SK-N-SH treated with all-trans-retinoic acid at 6 μM for 48 hours (cell line): ENCODE measurements at regions not wholly inside any gene's neighbourhood (a gene's known extent, or its start where the extent isn't known, plus 50 kb on each side); places are given as distances from the start of the nearest gene placed in this dataset.
A peak's percentile ranks its signal among the peaks of the same experiment; 100 is the strongest.

Experiments
- ATAC-seq: fragments of 200-7000 bp; cut with Tn5 transposase; 3 replicates; pipeline ENCODE4 v1.9.1; 2020; ENCODE audit warnings: mild to moderate bottlenecking, moderate library complexity
- ARNTL ChIP-seq: fragments of 450-650 bp; formaldehyde crosslinking; IDR thresholded peaks from 2 replicates; pipeline ENCODE4 v1.5.0; 2020; ENCODE audit warnings: low read depth, mild to moderate bottlenecking, moderate library complexity, borderline replicate concordance
- BACH2 ChIP-seq: fragments of 250-450 bp; sonication (Bioruptor Pico); IDR thresholded peaks from 2 replicates; pipeline ENCODE4 v1.9.0; 2021; ENCODE audit warnings: mild to moderate bottlenecking, borderline replicate concordance
- CREB5 ChIP-seq: fragments of 250-450 bp; sonication (Bioruptor Pico); IDR thresholded peaks from 2 replicates; pipeline ENCODE4 v1.5.1; 2020; ENCODE audit warnings: low read depth, mild to moderate bottlenecking, moderate library complexity
- CSDC2 ChIP-seq: fragments of 250-450 bp; sonication (Bioruptor Pico); IDR thresholded peaks from 2 replicates; pipeline ENCODE4 v1.5.0; 2020; ENCODE audit warnings: mild to moderate bottlenecking, moderate library complexity
- CSRNP3 ChIP-seq: fragments of 250-450 bp; sonication (Bioruptor Pico); IDR thresholded peaks from 2 replicates; pipeline ENCODE4 v1.5.1; 2021; ENCODE audit warnings: mild to moderate bottlenecking, moderate library complexity
- ESRRG ChIP-seq: fragments of 250-450 bp; sonication (Bioruptor Pico); IDR thresholded peaks from 2 replicates; pipeline ENCODE4 v1.6.1; 2021; ENCODE audit warnings: mild to moderate bottlenecking
- GLIS3 ChIP-seq: fragments of 250-450 bp; sonication (Bioruptor Pico); IDR thresholded peaks from 2 replicates; pipeline ENCODE4 v1.5.0; 2020; ENCODE audit warnings: mild to moderate bottlenecking, moderate library complexity
- ISL1 ChIP-seq: fragments of 250-450 bp; sonication (Bioruptor Pico); IDR thresholded peaks from 2 replicates; pipeline ENCODE4 v2.1.2; 2022; ENCODE audit warnings: mild to moderate bottlenecking, moderate library complexity
- OSR1 ChIP-seq: fragments of 250-450 bp; sonication (Bioruptor Pico); IDR thresholded peaks from 2 replicates; pipeline ENCODE4 v1.8.0; 2022; ENCODE audit warnings: moderate library complexity, mild to moderate bottlenecking, inconsistent platforms
- PATZ1 ChIP-seq: fragments of 250-450 bp; sonication (Bioruptor Pico); IDR thresholded peaks from 2 replicates; pipeline ENCODE4 v1.8.0; 2020; ENCODE audit warnings: mild to moderate bottlenecking, moderate library complexity, borderline replicate concordance
- POU6F1 ChIP-seq: fragments of 250-450 bp; sonication (Bioruptor Pico); IDR thresholded peaks from 2 replicates; pipeline ENCODE4 v1.8.0; 2021; ENCODE audit warnings: low read depth, mild to moderate bottlenecking, moderate library complexity, borderline replicate concordance
- RARB ChIP-seq: fragments of 250-450 bp; sonication (Bioruptor Pico); IDR thresholded peaks from 2 replicates; pipeline ENCODE4 v1.8.0; 2021; ENCODE audit warnings: mild to moderate bottlenecking, moderate library complexity
- SNAI2 ChIP-seq: fragments of 250-450 bp; sonication (Bioruptor Pico); IDR thresholded peaks from 2 replicates; pipeline ENCODE4 v1.5.0; 2020; ENCODE audit warnings: mild to moderate bottlenecking, moderate library complexity
- TCF4 ChIP-seq: fragments of 250-450 bp; sonication (Bioruptor Pico); IDR thresholded peaks from 2 replicates; pipeline ENCODE4 v1.8.0; 2021; ENCODE audit warnings: mild to moderate bottlenecking, moderate library complexity, borderline replicate concordance
- TOX ChIP-seq: fragments of 250-450 bp; sonication (Bioruptor Pico); IDR thresholded peaks from 2 replicates; pipeline ENCODE4 v1.8.0; 2021; ENCODE audit warnings: mild to moderate bottlenecking, moderate library complexity, borderline replicate concordance
- TSHZ2 ChIP-seq: fragments of 250-450 bp; sonication (Bioruptor Pico); IDR thresholded peaks from 2 replicates; pipeline ENCODE4 v1.5.0; 2020; ENCODE audit warnings: mild to moderate bottlenecking, moderate library complexity
- ZC3H10 ChIP-seq: fragments of 250-450 bp; sonication (Bioruptor Pico); IDR thresholded peaks from 2 replicates; pipeline ENCODE4 v1.5.1; 2021; ENCODE audit warnings: mild to moderate bottlenecking, moderate library complexity
- ZFP3 ChIP-seq: fragments of 250-450 bp; sonication (Bioruptor Pico); IDR thresholded peaks from 2 replicates; pipeline ENCODE4 v1.5.0; 2020; ENCODE audit warnings: mild to moderate bottlenecking, moderate library complexity
- ZFP30 ChIP-seq: fragments of 450-650 bp; formaldehyde crosslinking; IDR thresholded peaks from 2 replicates; pipeline ENCODE4 v1.5.0; 2022; ENCODE audit warnings: mild to moderate bottlenecking, moderate library complexity
- ZNF565 ChIP-seq: fragments of 450-650 bp; formaldehyde crosslinking; conservative IDR thresholded peaks from 2 replicates; pipeline ENCODE4 v1.5.0; 2020; ENCODE audit warnings: low read depth, mild to moderate bottlenecking, moderate library complexity
- ZNF70 ChIP-seq: fragments of 450-650 bp; formaldehyde crosslinking; IDR thresholded peaks from 2 replicates; pipeline ENCODE4 v1.5.0; 2020; ENCODE audit warnings: mild to moderate bottlenecking, moderate library complexity
- ZNF8 ChIP-seq: fragments of 450-650 bp; formaldehyde crosslinking; IDR thresholded peaks from 2 replicates; pipeline ENCODE4 v1.5.0; 2020; ENCODE audit warnings: mild to moderate bottlenecking, moderate library complexity

- ATAC-seq, result no peak
- no peak for TF ChIP-seq ZNF70
These were observed 171.3 kb downstream of the SLC28A3 start for GRCh38 chr9:84169240-84169639.

- peak; percentile 98 for ATAC-seq
- TF ChIP-seq ISL1 (CRISPR knock-in tag) (peak; percentile 56), ZFP30 (CRISPR knock-in tag) (no peak), PATZ1 (CRISPR knock-in tag) (peak; percentile 69; the same call in 1 of the 2 replicates), ZNF565 (CRISPR knock-in tag) (no peak)
These were observed 169.9 kb downstream of the SLC28A3 start for GRCh38 chr9:84170521-84171141.

GRCh38 chr9:84173961-84174360, 166.6 kb downstream of the SLC28A3 start:
- TF ChIP-seq RARB (CRISPR knock-in tag) (no peak), CSDC2 (CRISPR knock-in tag) (no peak), ZC3H10 (CRISPR knock-in tag) (no peak), CREB5 (CRISPR knock-in tag) (no peak), ARNTL (CRISPR knock-in tag) (no peak), ZNF8 (no peak), TOX (CRISPR knock-in tag) (no peak), SNAI2 (CRISPR knock-in tag) (no peak), OSR1 (no peak), TCF4 (CRISPR knock-in tag) (no peak), ZFP30 (CRISPR knock-in tag) (no peak)
- ATAC-seq, result no peak

GRCh38 chr9:84174486-84174885, 166.1 kb downstream of the SLC28A3 start:
- ATAC-seq, result no peak
- TF ChIP-seq ZFP3 (CRISPR knock-in tag) (no peak), CREB5 (CRISPR knock-in tag) (no peak), RARB (CRISPR knock-in tag) (no peak), TSHZ2 (no peak), ARNTL (CRISPR knock-in tag) (no peak), PATZ1 (CRISPR knock-in tag) (no peak), GLIS3 (CRISPR knock-in tag) (no peak), CSRNP3 (no peak), TCF4 (CRISPR knock-in tag) (no peak), TOX (CRISPR knock-in tag) (no peak), BACH2 (CRISPR knock-in tag) (no peak), ISL1 (CRISPR knock-in tag) (no peak), POU6F1 (no peak), ZNF8 (no peak), OSR1 (no peak), ZC3H10 (CRISPR knock-in tag) (no peak), ESRRG (CRISPR knock-in tag) (no peak), CSDC2 (CRISPR knock-in tag) (no peak)
